SKM-1 (cell line): ENCODE measurements at regions not wholly inside any gene's neighbourhood (a gene's known extent, or its start where the extent isn't known, plus 50 kb on each side); places are given as distances from the start of the nearest gene placed in this dataset.

Source experiments
- DNase-seq: peaks from one replicate; lab custom pipeline; 2025; ENCODE audit not compliant: unreplicated experiment; lab: John Stamatoyannopoulos, UW

DNA sequence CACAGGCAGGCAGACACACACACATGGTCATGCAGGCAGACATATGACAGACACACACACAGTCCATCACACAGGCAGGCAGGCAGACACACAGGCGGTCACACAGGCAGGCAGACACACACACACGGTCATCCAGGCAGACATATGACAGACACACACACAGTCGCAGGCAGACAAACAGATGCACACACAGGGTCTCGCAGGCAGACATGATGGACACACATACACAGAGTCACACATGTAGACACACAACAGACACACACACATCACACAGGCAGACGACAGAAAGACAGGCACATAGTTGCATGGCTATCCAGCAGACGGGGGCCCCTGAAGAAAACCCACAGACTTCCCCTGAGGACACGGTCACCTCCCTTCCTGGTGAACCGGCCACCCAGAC is 135.4 kb downstream of the NCOR2 start:
- no peak for DNase-seq

- no peak for DNase-seq
Observed at GRCh38 chr12:124430491-124430890, 135.6 kb downstream of the RFLNA start.

DNA sequence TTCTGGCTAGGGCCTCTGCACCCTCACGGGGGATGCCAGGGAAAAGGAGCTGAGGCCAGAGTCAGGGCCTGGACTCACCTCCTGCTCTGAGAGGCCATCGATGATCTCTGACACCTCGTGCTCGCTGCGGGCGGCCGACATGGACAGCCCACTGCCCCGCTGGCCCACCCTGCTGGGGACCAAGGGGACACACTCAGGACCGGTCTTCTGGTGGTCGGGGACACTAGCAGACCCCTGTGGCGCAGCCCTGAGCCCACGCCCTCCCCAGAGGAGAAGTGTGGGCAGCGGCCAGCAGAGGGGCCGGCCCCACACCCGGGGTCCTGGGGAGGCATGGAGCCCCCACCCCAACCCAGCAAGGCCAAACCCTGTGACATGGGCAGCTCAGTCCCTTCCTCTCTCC is 134.6 kb downstream of the RFLNA start:
- DNase-seq, result no peak

- DNase-seq, result no peak
Observed at GRCh38 chr12:124428792-124429281, 133.9 kb downstream of the RFLNA start.

DNA sequence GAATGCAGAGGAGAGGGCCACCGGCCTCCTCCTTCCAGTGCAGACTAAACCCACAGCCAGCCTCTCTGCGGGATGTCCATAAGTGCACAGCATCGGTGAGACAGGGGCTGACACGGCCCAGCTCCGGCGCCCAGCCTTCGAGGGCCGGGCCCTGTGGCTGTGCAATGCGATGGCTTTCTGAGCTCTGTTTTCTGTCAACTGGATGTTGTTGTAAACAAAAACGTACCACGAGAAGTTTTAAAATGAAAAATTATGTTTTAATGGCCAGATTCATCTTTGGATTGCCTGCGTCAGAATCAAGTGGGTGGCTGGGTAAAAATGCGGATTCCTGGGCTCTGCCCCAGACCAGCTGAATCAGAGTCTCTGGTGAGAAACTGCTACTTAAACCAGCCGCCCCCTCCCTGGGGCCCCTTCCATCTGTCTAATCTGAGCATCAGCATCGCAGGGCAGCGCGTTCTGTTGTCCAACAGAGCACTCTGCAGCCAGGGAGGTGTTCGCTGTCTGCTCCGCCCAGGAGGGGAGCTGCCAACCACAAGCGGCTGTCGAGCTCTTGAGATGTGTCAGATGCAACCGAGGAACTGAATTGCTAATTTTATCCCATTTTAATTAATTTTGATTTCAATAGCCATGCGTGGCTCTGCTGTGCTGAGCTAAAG is 133.4 kb downstream of the RFLNA start:
- DNase-seq, result no peak

GRCh38 chr12:124426594-124427555 is 132.0 kb downstream of the RFLNA start:
- no peak for DNase-seq

DNA sequence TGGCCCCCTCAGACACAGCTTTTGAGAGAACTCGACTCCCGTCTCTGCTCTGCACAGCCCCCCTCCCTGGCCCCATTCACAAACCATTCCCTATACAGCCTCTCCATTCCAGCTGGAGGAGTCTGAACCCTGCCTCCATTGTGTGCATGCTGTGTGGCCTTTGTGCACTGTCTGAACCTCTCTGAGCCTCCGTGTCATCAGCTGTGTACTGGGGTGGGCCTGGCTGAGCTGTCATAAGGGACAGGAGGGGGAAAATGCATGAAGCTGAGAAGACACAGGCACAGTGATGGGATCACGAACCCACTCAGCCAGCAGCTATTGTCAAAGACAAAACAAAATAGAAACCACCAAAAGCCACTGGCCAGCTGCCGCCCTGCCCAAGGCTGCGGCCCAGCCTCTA is 130.8 kb downstream of the RFLNA start:
- DNase-seq, result no peak

DNA sequence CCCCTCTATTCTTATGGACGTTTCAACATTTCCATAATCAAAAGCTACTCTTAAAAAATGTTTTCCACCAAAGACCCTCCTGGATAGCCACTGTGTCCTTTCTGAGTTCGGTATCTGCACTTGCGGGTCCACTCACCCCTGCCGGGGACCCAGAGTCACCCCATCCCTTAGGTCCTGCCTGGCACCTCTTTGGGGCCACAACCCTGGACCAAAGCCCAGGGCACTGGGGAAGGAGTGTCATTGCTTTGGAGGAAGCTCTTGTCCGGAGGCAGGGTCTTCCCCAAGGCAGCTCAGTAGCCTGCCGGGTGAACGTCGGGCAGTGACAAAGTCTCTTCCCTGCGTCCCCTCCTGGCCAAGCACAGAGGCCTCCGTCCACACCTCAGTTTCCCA is 129.6 kb downstream of the RFLNA start:
- no peak for DNase-seq

DNA sequence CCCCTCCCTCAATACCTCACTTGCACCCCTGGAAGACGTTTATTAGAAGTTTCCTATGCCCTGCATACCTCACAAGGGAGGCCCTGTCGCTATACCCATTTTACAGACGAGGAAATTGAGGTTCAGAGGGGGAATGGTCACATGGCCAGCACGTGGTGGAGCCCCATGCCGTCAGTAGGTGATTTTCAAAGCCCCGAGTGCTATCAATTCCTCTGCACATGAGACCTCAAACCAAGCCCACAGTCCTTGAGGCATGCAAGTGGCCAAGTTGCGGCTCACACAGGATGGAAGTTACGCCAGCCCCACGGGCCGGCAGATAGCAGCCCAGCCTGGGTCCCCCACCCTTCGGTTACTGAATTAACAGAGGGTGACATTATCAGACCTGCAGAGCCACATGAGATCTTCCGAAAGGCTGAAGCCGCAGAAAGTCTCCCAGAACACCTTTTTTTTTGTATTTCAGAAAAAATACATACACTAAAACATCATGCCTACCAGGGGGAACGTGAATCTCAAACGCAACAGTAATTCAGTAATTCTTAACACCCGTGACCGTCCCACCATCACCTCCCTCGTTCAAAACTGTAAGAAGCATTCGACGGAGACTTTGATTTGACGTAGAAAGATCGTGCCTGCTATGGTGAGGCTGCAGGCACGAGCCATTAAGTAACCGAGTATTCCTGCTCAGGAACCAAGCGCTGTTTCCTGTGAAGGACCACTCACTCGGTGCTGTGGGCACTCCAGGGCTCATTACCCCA is 129.0 kb downstream of the RFLNA start:
- no peak for DNase-seq

- DNase-seq, result no peak
Observed at GRCh38 chr12:124422570-124423523, 128.0 kb downstream of the RFLNA start.

GRCh38 chr12:124422142-124422569 is 127.3 kb downstream of the RFLNA start:
- no peak for DNase-seq

DNA sequence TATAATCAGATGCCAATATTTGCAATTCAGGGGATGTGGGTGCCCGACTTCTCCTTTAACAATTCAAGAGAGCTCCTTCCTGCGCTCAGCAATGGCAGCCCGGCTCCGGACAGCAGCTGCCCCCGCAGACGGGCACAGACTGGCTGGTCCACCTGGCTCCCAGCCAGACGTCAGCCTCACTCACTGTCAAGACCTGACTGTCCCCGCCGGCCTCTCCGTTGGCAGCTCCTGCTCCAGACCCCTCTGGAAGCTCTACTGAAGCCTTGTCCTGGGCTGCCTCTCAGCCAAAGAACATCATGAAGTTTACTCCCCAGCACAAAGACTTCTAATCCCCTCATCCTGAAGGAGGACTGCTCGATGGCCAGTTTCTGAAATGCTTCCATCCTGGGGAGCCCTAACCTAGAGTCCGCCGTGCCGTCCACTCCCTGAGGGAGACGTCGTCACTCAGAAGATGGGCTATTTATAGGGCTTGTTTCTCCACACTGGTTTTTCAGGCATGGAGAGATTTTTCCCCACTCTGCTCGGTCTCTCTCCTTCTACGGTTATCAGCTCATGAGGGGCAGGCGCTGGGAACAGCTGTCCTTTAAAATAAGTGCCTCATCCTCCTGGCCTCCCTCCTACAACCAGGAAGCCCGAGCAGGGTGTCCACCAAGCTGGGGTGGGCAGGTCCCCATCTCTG is 126.2 kb downstream of the RFLNA start:
- DNase-seq, result no peak

DNA sequence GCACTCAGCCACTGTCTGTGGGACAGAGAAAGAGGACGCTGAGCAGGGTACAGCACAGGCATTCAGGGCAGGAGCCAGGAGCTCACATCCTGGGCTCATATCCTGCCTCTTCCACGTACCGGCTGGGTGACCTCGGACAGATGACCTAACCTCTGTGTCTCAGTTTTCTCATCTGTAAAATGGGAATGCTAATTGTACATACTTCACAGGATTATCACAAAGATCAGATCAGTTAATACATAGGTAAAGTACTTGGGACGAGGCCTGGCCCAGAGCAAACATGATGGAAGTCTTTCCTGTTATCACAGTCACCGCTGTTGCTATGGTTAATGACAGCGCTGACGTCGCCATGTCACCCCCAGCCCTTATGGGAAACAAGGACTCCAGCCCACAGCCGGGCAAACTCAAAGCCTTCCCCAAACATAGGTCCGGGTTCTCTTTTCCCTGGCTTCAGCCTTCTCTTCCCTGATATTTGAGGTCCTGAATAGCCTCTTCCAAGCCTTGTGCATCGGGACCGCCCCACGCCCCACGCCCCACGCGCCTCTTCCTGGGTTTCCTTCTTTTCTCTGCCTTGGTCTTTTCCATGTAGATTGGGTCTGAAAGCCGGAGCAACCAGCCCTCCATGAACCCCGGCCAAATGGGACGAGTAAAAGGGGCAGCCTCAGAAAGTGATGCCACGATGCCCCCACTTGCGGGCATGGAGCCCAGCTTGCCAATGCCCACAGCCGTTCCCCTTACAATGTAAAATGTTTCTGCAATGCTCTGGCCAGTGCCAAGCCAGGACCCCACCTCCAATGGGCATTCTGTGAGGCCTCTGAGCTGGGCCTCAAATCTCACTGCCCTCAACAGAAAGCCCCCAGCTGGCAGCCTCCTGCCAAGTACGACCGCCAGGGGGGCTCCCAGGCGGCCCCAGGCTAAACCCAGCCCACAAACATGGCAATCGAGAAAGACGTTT is 125.4 kb downstream of the RFLNA start:
- no peak for DNase-seq

GRCh38 chr12:124419292-124420040 is 124.6 kb downstream of the RFLNA start:
- DNase-seq, result no peak

GRCh38 chr12:124418791-124419190 is 123.9 kb downstream of the RFLNA start:
- no peak for DNase-seq

DNA sequence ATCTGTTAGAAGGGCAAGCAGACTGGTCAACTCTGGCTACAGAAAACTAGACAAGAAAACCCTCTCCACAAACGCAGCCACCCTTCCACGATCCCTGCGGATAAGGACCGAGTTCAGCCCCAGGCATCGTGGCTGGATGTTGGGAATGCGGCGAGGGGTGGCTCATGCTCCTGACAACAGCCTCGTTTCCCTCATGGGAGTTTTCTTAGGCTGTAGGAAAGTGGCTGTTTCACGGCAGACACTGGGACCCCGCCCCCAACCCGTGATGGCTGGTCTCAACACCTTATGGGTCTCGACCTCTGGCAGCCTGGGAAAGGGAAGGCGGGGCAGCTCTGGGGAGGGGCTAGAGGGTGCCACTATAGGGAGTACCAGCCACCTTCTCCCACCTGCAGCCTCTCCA is 123.3 kb downstream of the RFLNA start:
- no peak for DNase-seq

- DNase-seq, result no peak
Observed at GRCh38 chr12:124416516-124417395, 121.9 kb downstream of the RFLNA start.
